ENCODE measurements at regions not wholly inside any gene's neighbourhood (a gene's known extent, or its start where the extent isn't known, plus 50 kb on each side); places are given as distances from the start of the nearest gene placed in this dataset.
"Not testable (repeated sequence)": the region's sequence is repeated elsewhere in the genome, so short reads cannot be mapped to it uniquely, and the experiment has no call there.

DNA sequence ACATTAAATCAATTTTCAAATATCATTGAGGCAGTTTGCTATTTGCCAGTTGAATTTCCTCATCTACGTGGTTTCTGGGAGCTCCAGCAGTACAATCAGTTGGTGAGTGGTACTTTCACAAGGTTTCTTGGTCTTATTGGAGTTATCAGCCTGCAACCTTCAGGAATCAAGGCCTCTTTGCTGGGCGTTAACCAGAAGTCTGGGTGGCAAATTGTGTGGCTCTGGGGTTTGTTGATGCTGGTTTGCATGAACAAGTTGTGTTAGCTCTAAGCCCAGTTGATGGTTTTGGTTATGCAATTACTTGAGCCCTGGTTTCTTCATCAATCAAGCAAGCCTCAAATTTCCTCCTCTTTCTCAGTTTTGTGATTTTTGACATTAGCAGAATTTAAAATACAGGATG is 152.9 kb upstream of the ANKRD55 start:
- Mint-ChIP-seq H3K27ac (no peak overlapping the region), H3K4me3 (no peak overlapping the region), H3K9me3 (no peaks in the 10 kb centered on the region), H3K27me3 (no peaks in the 10 kb centered on the region), H3K4me1 (ENCODE audit: low read depth) (no peaks in the 10 kb centered on the region), H3K36me3 (ENCODE audit: low read depth) (no peaks in the 10 kb centered on the region)
- no peak for DNase-seq

DNA sequence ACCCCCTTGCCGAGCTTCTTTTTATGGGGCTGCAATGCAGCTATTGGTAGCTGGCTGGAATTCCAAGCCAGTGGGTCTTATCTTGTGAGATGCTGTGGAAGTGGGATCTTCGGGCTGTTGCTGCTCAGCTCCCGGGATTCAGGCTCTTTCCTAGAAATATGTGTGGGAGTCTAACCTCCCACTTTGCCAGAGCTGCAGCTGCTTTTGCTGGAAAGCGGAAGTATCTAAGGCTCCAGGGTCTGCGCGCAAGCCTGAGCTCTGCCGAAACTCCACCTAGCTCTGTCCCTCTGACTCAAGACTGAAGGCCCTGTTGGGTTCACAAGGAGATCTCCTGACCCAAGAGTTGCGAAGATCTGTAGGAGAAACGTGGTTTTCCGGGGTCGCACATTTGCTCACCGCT is 151.1 kb upstream of the ANKRD55 start:
- no peak for DNase-seq
- H3K27me3 Mint-ChIP-seq: no peaks in the 10 kb centered on the region
- no peak overlapping the region for H3K4me3 Mint-ChIP-seq
- H3K9me3 Mint-ChIP-seq: no peaks in the 10 kb centered on the region
- H3K36me3 Mint-ChIP-seq (ENCODE audit: low read depth): no peaks in the 10 kb centered on the region
- peaks cover 3% of the 10 kb centered on the region for H3K4me1 Mint-ChIP-seq (ENCODE audit: low read depth)
- no peak overlapping the region for H3K27ac Mint-ChIP-seq

DNA sequence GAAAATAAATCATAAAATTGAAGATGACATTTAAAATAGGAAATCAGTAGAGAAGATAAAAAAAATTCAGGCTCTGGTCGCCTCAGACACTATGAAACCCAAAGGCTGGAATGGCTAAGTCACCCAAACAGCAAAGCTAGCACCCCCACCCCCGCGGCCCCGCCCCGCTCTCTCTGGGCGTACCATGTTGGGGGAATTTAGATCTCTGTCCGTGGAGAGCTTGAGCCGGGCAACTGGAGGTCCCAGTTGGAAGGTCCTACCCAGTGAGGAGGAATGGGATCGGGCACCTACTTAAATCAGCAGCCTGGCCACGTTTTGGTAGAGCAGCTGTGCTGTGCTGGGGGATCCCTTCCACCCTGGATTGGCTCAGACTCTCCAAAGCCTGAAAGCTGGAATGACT is 150.6 kb upstream of the ANKRD55 start:
- DNase-seq: no peak
- Mint-ChIP-seq H3K4me1 (ENCODE audit: low read depth) (peaks cover 3% of the 10 kb centered on the region), H3K9me3 (no peaks in the 10 kb centered on the region), H3K27ac (no peak overlapping the region), H3K4me3 (no peak overlapping the region), H3K27me3 (no peaks in the 10 kb centered on the region), H3K36me3 (ENCODE audit: low read depth) (no peaks in the 10 kb centered on the region)

DNA sequence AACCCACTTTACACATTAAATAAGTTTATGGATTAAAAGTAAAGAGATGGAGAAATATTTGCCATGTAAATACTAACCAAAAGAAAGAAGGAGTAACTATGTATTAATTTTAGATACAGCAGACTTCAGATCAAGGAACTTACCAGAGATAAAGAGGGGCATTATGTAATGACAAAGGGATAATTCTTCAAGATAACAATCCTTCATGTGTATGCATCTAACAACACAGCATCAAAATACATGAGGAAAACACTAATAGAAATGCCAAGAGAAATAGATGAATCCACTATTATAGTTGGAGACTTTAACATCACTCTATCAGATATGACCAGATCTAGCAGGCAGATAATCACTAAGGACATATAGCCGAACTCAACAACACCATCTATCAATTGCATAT is 149.8 kb upstream of the ANKRD55 start:
- Mint-ChIP-seq H3K9me3 (no peaks in the 10 kb centered on the region), H3K27me3 (no peaks in the 10 kb centered on the region), H3K27ac (no peak overlapping the region), H3K36me3 (ENCODE audit: low read depth) (no peaks in the 10 kb centered on the region), H3K4me1 (ENCODE audit: low read depth) (peaks cover 3% of the 10 kb centered on the region), H3K4me3 (no peak overlapping the region)
- DNase-seq: no peak

DNA sequence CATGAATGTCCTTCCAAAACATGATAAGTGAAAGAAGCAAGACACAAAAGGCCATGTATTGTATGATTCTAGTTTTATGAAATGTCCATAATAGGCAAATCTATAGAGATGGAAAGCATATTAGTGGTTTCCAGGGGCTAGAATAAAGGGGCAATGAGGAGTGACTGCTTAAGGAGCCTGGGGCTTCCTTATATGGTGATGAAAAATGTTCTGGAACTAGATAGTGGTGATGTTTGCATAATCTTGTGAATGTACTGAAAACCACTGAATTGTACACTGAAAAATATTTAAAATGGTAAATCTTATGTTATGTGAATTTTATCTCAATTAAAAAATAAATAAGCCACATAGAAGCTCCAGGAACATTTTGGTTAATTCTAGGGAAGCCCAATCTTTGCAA is 144.4 kb upstream of the ANKRD55 start:
- no peaks in the 10 kb centered on the region for H3K36me3 Mint-ChIP-seq (ENCODE audit: low read depth)
- no peak for DNase-seq
- no peaks in the 10 kb centered on the region for H3K9me3 Mint-ChIP-seq
- H3K4me3 Mint-ChIP-seq: no peak overlapping the region
- H3K4me1 Mint-ChIP-seq (ENCODE audit: low read depth): peaks cover 3% of the 10 kb centered on the region
- H3K27me3 Mint-ChIP-seq: no peaks in the 10 kb centered on the region
- no peak overlapping the region for H3K27ac Mint-ChIP-seq

DNA sequence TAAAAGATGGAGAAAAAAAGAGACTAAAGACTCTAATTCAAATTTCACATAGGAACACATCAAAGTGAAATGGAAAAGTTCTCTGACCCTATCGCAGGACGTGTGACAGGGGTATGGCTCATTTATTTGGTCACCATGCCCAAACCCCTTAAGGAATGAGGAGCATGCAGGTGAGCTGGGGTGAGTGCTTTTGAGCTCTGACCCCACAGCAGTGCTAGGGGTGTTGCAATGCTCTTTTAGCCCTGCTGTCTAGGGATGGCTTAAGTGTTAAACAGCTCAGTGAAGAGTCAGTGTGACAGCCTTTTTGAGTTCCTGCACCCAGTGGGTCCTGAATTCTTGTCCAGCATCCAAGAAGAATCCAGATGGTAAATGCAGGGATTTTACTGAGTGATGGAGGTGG is 143.0 kb upstream of the ANKRD55 start:
- Mint-ChIP-seq H3K36me3 (ENCODE audit: low read depth) (no peaks in the 10 kb centered on the region), H3K27ac (no peak overlapping the region), H3K9me3 (no peaks in the 10 kb centered on the region), H3K4me3 (no peak overlapping the region), H3K4me1 (ENCODE audit: low read depth) (peaks cover 3% of the 10 kb centered on the region), H3K27me3 (no peaks in the 10 kb centered on the region)
- DNase-seq: no peak

DNA sequence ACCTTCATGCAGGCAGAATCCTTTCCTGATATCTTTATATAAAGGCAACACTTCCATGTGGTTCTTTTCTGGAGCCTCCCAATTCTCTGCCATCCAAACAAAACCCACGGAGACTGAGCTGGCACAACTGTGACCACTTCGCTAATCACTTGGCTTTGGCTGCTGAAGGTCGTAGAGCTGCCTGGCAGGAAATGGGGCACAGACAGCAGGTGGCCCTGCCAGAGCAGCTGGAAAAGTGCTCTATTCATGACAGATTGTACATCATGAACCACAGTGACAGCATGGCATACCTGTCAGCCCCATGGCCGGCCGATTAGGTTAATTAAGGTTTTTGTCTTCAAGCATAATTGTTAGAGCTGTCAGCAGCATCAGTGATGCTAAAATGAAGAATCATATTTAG is 141.9 kb upstream of the ANKRD55 start:
- Mint-ChIP-seq H3K27ac (no peak overlapping the region), H3K36me3 (ENCODE audit: low read depth) (no peaks in the 10 kb centered on the region), H3K9me3 (no peaks in the 10 kb centered on the region), H3K4me1 (ENCODE audit: low read depth) (peaks cover 2% of the 10 kb centered on the region), H3K4me3 (no peak overlapping the region), H3K27me3 (no peaks in the 10 kb centered on the region)
- DNase-seq: no peak

DNA sequence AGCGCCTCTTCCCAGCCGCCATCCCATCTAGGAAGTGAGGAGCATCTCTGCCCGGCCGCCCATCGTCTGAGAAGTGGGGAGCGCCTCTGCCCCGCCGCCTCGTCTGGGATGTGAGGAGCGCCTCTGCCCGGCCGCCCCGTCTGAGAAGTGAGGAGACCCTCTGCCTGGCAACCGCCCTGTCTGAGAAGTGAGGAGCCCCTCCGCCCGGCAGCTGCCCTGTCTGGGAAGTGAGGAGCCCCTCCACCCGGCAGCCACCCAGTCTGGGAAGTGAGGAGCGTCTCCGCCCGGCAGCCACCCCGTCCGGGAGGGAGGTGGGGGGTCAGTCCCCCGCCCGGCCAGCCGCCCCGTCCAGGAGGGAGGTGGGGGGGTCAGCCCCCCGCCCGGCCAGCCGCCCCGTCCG is 139.4 kb upstream of the ANKRD55 start:
- DNase-seq; H3K27ac Mint-ChIP-seq; H3K36me3 Mint-ChIP-seq (ENCODE audit: low read depth); H3K27me3 Mint-ChIP-seq; H3K4me3 Mint-ChIP-seq; H3K4me1 Mint-ChIP-seq (ENCODE audit: low read depth); H3K9me3 Mint-ChIP-seq: not testable (repeated sequence)

DNA sequence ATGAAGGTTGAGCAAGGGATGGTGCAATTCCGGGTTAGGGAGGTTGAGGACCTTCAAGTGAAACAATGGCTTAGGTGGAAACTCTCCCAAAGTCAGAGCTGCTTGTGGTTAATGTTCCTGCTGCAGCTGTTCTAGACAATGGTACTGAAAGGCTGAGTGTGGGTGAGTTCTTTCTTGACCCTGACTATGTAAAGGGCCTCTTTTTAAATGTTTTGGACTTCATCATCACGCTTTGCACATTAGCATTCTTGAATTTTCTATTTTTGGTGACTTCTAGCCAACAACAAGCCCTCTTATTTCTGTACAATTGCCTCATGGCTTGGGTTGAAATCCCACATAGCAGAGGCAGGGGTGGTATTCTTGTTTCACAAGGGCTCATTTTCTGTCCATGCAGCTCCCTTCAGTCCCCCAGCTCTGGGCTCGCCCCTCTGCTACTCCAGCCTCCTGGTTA is 136.3 kb upstream of the ANKRD55 start:
- DNase-seq: no peak
- H3K27me3 Mint-ChIP-seq: no peaks in the 10 kb centered on the region
- H3K9me3 Mint-ChIP-seq: no peaks in the 10 kb centered on the region
- no peaks in the 10 kb centered on the region for H3K4me1 Mint-ChIP-seq (ENCODE audit: low read depth)
- H3K27ac Mint-ChIP-seq: no peak overlapping the region
- no peak overlapping the region for H3K4me3 Mint-ChIP-seq
- no peaks in the 10 kb centered on the region for H3K36me3 Mint-ChIP-seq (ENCODE audit: low read depth)

DNA sequence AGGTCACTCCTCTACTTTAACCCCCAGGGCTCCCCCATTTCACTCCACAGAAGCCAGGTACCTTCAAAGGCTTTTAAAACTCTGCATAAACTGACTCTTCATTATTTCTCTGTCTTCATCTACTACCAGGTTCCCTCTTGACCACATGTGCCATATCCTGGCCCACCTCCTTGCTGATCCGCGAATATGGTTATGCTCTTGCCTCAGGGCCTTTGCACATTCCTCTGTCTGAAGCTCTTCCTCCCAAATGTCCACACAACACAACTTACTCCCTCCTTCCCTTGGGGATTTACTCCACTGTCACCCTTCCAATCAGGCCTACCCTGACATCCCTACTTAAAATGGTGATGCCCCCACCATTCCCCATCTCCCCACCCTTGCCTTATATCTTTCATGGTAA is 134.6 kb upstream of the ANKRD55 start:
- H3K9me3 Mint-ChIP-seq: no peaks in the 10 kb centered on the region
- DNase-seq: no peak
- no peak overlapping the region for H3K4me3 Mint-ChIP-seq
- no peaks in the 10 kb centered on the region for H3K27me3 Mint-ChIP-seq
- H3K36me3 Mint-ChIP-seq (ENCODE audit: low read depth): no peaks in the 10 kb centered on the region
- H3K27ac Mint-ChIP-seq: no peak overlapping the region
- no peaks in the 10 kb centered on the region for H3K4me1 Mint-ChIP-seq (ENCODE audit: low read depth)

DNA sequence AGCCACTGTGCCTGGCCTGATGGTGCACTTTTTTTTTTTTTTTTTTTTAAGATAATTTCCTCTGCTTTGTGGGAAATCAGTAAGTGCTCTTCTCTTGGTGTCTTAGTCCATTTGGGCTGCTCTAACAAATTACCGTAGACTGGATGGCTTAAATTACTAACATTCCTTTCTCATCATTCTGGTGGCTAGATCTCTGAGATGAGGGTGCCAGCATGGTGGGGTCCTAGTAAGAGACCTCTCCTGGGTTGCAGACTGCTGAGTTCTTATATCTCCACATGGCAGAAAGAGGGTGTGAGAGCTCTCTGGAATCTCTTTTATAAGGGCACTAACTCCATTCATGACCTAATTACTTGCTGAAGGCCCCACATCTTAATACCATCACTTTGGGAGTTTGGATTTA is 133.9 kb upstream of the ANKRD55 start:
- Mint-ChIP-seq H3K27ac (no peak overlapping the region), H3K4me1 (ENCODE audit: low read depth) (no peaks in the 10 kb centered on the region), H3K4me3 (no peak overlapping the region), H3K27me3 (no peaks in the 10 kb centered on the region), H3K36me3 (ENCODE audit: low read depth) (no peaks in the 10 kb centered on the region), H3K9me3 (no peaks in the 10 kb centered on the region)
- no peak for DNase-seq

DNA sequence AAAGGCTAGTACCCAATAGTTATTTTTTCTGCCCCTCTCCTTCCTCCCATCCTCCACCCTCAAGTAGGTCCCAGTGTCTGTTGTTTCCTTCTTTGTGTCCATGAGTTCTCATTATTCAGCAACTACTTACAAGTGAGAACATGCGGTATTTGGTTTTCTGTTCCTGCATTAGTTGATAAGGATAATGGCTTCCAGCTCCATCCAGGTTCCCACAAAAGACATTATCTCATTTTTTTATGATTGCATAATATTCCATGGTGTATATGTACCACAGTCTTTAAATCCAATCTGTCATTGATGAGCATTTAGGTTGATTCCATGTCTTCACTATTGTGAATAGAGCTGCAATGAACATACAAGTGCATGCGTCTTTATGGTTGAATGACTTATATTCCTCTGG is 128.3 kb upstream of the ANKRD55 start:
- H3K27me3 Mint-ChIP-seq: no peaks in the 10 kb centered on the region
- no peaks in the 10 kb centered on the region for H3K9me3 Mint-ChIP-seq
- H3K27ac Mint-ChIP-seq: no peak overlapping the region
- no peak for DNase-seq
- no peaks in the 10 kb centered on the region for H3K36me3 Mint-ChIP-seq (ENCODE audit: low read depth)
- no peak overlapping the region for H3K4me3 Mint-ChIP-seq
- H3K4me1 Mint-ChIP-seq (ENCODE audit: low read depth): no peaks in the 10 kb centered on the region

DNA sequence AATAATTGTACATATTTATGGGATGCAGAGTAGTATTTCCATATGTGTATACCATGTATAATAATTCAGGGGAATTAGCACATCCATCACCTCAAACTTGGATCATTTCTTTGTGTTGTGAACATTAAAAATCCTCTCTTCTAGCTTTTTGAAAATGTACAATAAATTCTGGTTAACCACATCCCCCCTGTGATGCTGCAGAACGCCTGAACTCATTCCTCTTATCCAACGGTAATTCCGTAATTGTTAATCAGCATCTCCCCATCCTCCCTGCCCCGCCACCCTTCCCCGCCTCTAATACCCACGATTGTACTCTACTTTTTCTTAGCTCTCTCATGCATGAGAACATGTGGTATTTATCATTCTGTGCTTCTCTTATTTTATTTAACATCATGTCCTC is 127.7 kb upstream of the ANKRD55 start:
- Mint-ChIP-seq H3K27ac (no peak overlapping the region), H3K4me3 (no peak overlapping the region), H3K36me3 (ENCODE audit: low read depth) (no peaks in the 10 kb centered on the region), H3K9me3 (no peaks in the 10 kb centered on the region), H3K27me3 (no peaks in the 10 kb centered on the region), H3K4me1 (ENCODE audit: low read depth) (peaks cover 2% of the 10 kb centered on the region)
- no peak for DNase-seq

DNA sequence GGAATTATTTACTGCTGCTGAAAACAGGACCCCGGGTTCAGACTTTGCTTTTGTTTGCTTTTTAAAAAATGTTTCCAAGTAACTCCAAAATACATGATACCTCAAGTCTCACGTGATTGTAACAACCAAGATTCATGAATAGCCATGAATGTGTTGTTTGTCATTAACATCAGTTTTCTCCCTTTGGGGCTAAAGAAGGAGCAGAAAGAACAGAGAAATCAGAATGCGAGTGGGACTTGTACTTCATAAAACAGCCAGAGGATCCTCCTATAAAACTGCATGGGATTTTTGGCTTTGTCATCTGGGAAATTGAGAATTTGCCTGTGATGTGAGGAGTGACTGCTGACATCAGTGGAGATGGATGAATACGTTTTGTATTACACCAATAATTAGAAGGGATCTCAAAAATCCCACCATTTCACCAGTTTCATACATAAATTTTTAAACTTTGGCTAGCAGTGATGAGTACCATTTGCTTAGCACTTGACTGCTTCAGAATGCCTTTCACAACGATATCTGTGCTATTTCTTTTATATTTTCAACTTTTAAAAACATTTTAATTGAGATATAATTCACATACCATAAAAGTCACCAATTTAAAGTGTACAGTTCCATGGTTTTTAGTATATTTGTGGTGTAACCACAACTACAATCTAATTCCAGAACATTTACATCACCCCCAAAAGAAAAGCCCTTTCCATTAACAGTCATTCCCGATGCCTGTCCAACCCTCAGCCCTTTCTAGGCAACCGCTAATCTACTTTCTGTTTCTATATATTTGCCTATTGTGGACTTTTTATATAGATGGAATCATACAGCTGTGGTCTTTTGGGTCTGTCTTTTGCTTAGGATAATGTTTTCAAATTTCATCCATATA is 126.9 kb upstream of the ANKRD55 start:
- H3K27me3 Mint-ChIP-seq: no peaks in the 10 kb centered on the region
- no peaks in the 10 kb centered on the region for H3K36me3 Mint-ChIP-seq (ENCODE audit: low read depth)
- no peaks in the 10 kb centered on the region for H3K9me3 Mint-ChIP-seq
- DNase-seq: no peak
- H3K4me3 Mint-ChIP-seq: no peak overlapping the region
- peaks cover 4% of the 10 kb centered on the region for H3K4me1 Mint-ChIP-seq (ENCODE audit: low read depth)
- no peak overlapping the region for H3K27ac Mint-ChIP-seq

DNA sequence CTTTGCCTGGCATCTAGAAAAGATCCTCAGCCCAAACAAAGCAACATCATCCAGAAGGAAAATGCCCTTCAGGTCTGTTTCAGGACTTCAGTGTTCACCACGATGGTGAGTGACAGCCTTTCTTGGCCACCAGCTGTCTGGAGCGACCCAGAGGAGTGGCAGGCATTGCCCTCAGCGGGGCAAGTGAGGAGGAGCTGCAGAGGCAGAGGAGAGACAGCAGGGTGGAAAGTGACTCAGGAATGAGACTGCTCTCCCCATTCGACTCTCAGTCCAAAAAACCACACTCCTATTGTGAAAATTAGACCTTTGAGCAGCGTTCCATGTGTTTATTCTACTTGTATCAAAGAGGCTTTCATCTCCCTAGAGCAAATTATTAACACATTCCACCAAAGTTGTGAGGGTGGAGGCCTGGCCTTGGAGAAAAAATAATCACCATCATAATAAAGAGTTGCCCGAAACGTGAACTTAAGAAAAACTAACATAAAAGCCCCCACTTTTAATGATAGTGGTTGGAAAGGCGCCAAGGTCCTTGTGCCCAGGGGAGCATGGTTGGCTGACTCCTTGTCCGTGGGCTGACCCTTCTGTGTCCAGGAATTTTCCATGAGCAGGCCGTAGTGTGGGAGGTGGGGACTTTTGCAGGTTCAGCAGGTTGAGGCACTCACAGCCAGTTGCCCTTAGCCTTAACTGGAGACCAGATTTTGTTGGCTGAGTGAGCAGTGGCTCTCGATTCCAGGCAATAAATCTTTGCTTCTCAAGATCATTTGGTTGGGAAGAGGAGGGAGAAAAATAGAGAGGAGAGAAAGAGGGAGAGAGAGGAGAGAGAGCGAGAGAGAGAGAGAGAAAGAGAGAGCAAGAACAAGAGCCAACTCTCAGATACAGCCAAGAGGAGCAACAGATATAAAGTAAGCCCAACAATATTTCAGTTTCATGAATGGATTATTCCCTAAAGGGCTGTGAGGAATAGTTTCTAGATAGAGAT is 125.9 kb upstream of the ANKRD55 start:
- no peak for DNase-seq
- Mint-ChIP-seq H3K4me1 (ENCODE audit: low read depth) (peaks cover 13% of the 10 kb centered on the region), H3K4me3 (no peak overlapping the region), H3K27ac (no peak overlapping the region), H3K36me3 (ENCODE audit: low read depth) (no peaks in the 10 kb centered on the region), H3K27me3 (no peaks in the 10 kb centered on the region), H3K9me3 (no peaks in the 10 kb centered on the region)
